ENCODE measurements at regions not wholly inside any gene's neighbourhood (a gene's known extent, or its start where the extent isn't known, plus 50 kb on each side); places are given as distances from the start of the nearest gene placed in this dataset.
A peak's percentile ranks its signal among the peaks of the same experiment; 100 is the strongest.
"Not testable (repeated sequence)": the region's sequence is repeated elsewhere in the genome, so short reads cannot be mapped to it uniquely, and the experiment has no call there.

GRCh38 chrX:5399403-5399802 lies 829.3 kb downstream of the NLGN4X start:
- Mint-ChIP-seq H3K4me3 (no peak overlapping the region), H3K4me1 (no peaks in the 10 kb centered on the region), H3K27ac (no peak overlapping the region), H3K36me3 (no peaks in the 10 kb centered on the region), H3K27me3 (no peaks in the 10 kb centered on the region), H3K9me3 (peaks cover 0 to 2% of the 10 kb centered on the region in 2 donors)
- no peak for DNase-seq
- ATAC-seq (replicated peaks), result no peak

GRCh38 chrX:5397409-5397808 lies 831.3 kb downstream of the NLGN4X start:
- no peaks in the 10 kb centered on the region for H3K27me3 Mint-ChIP-seq
- peaks cover 0 to 2% of the 10 kb centered on the region in 2 donors for H3K9me3 Mint-ChIP-seq
- H3K27ac Mint-ChIP-seq, result no peak overlapping the region
- H3K4me1 Mint-ChIP-seq, result no peaks in the 10 kb centered on the region
- H3K36me3 Mint-ChIP-seq, result no peaks in the 10 kb centered on the region
- no peak overlapping the region for H3K4me3 Mint-ChIP-seq
- DNase-seq, result no peak
- ATAC-seq (replicated peaks), result no peak

GRCh38 chrX:5390376-5390775 lies 838.3 kb downstream of the NLGN4X start:
- Mint-ChIP-seq H3K9me3 (peaks cover 3 to 12% of the 10 kb centered on the region in 2 donors), H3K36me3 (no peaks in the 10 kb centered on the region), H3K27ac (no peak overlapping the region), H3K27me3 (no peaks in the 10 kb centered on the region), H3K4me1 (peaks cover 2 to 4% of the 10 kb centered on the region in 2 donors), H3K4me3 (no peak overlapping the region)
- DNase-seq (no peak), ATAC-seq (replicated peaks) (no peak)

GRCh38 chrX:5388087-5388486 lies 840.6 kb downstream of the NLGN4X start:
- DNase-seq, result no peak
- peaks cover 2 to 12% of the 10 kb centered on the region in 2 donors for H3K9me3 Mint-ChIP-seq
- ATAC-seq (replicated peaks), result peak; percentile 77 to 81
- H3K36me3 Mint-ChIP-seq, result no peaks in the 10 kb centered on the region
- no peak overlapping the region for H3K4me3 Mint-ChIP-seq
- H3K27ac Mint-ChIP-seq, result no peak overlapping the region
- no peaks in the 10 kb centered on the region for H3K27me3 Mint-ChIP-seq
- peaks cover 2 to 4% of the 10 kb centered on the region in 2 donors for H3K4me1 Mint-ChIP-seq

- H3K4me1 Mint-ChIP-seq, result no peaks in the 10 kb centered on the region
- H3K36me3 Mint-ChIP-seq, result no peaks in the 10 kb centered on the region
- no peak for ATAC-seq (replicated peaks)
Observed at GRCh38 chrX:5380426-5380825, 848.2 kb downstream of the NLGN4X start.

GRCh38 chrX:5341902-5342301 lies 886.8 kb downstream of the NLGN4X start:
- Mint-ChIP-seq H3K27ac (no peak overlapping the region), H3K36me3 (no peaks in the 10 kb centered on the region), H3K27me3 (no peaks in the 10 kb centered on the region), H3K4me1 (no peaks in the 10 kb centered on the region), H3K4me3 (no peak overlapping the region), H3K9me3 (no peaks in the 10 kb centered on the region)
- ATAC-seq (replicated peaks), result no peak
- DNase-seq, result no peak

More at GRCh38 chrX:5380426-5380825, 848.2 kb downstream of the NLGN4X start:
- Mint-ChIP-seq H3K4me3 (no peak overlapping the region), H3K27ac (no peak overlapping the region), H3K9me3 (no peaks in the 10 kb centered on the region), H3K27me3 (no peaks in the 10 kb centered on the region)
- DNase-seq, result no peak

- no peak for ATAC-seq (replicated peaks)
- Mint-ChIP-seq H3K4me3 (no peak overlapping the region), H3K9me3 (peaks cover 0 to 4% of the 10 kb centered on the region in 2 donors), H3K27me3 (no peaks in the 10 kb centered on the region), H3K36me3 (no peaks in the 10 kb centered on the region), H3K4me1 (no peaks in the 10 kb centered on the region), H3K27ac (no peak overlapping the region)
- no peak for DNase-seq
Observed at GRCh38 chrX:5337160-5337559, 891.5 kb downstream of the NLGN4X start.

GRCh38 chrX:5324546-5324945 lies 904.1 kb downstream of the NLGN4X start:
- Mint-ChIP-seq H3K27ac (no peak overlapping the region), H3K9me3 (peaks cover 0 to 8% of the 10 kb centered on the region in 2 donors), H3K4me3 (no peak overlapping the region), H3K27me3 (no peaks in the 10 kb centered on the region), H3K36me3 (no peaks in the 10 kb centered on the region), H3K4me1 (no peaks in the 10 kb centered on the region)
- DNase-seq (no peak), ATAC-seq (replicated peaks) (no peak)

- Mint-ChIP-seq H3K4me3 (no peak overlapping the region), H3K4me1 (no peaks in the 10 kb centered on the region), H3K27me3 (no peaks in the 10 kb centered on the region), H3K36me3 (no peaks in the 10 kb centered on the region), H3K9me3 (no peaks in the 10 kb centered on the region), H3K27ac (no peak overlapping the region)
- ATAC-seq (replicated peaks) (no peak), DNase-seq (no peak)
Observed at GRCh38 chrX:5314148-5314547, 914.5 kb downstream of the NLGN4X start.

GRCh38 chrX:5307416-5307815 lies 921.3 kb downstream of the NLGN4X start:
- no peak overlapping the region for H3K4me3 Mint-ChIP-seq
- H3K4me1 Mint-ChIP-seq, result no peaks in the 10 kb centered on the region
- H3K27me3 Mint-ChIP-seq, result no peaks in the 10 kb centered on the region
- DNase-seq (no peak), ATAC-seq (replicated peaks) (no peak)
- H3K9me3 Mint-ChIP-seq, result no peaks in the 10 kb centered on the region
- H3K27ac Mint-ChIP-seq, result no peak overlapping the region
- no peaks in the 10 kb centered on the region for H3K36me3 Mint-ChIP-seq

GRCh38 chrX:5306654-5307121 lies 922.0 kb downstream of the NLGN4X start:
- Mint-ChIP-seq H3K27me3 (no peaks in the 10 kb centered on the region), H3K9me3 (no peaks in the 10 kb centered on the region), H3K4me3 (no peak overlapping the region), H3K36me3 (no peaks in the 10 kb centered on the region), H3K27ac (no peak overlapping the region), H3K4me1 (no peaks in the 10 kb centered on the region)
- ATAC-seq (replicated peaks) (no peak), DNase-seq (no peak)

GRCh38 chrX:5305452-5305851 lies 923.2 kb downstream of the NLGN4X start:
- Mint-ChIP-seq H3K4me1 (no peaks in the 10 kb centered on the region), H3K36me3 (no peaks in the 10 kb centered on the region), H3K27ac (no peak overlapping the region), H3K27me3 (no peaks in the 10 kb centered on the region), H3K9me3 (no peaks in the 10 kb centered on the region), H3K4me3 (no peak overlapping the region)
- DNase-seq (no peak), ATAC-seq (replicated peaks) (no peak)

GRCh38 chrX:5295004-5295403 lies 933.7 kb downstream of the NLGN4X start:
- ATAC-seq (replicated peaks), result no peak

GRCh38 chrX:5290635-5291034 lies 938.0 kb downstream of the NLGN4X start:
- DNase-seq, result no peak
- Mint-ChIP-seq H3K4me3 (no peak overlapping the region), H3K9me3 (peaks cover 6 to 9% of the 10 kb centered on the region in 2 donors), H3K36me3 (no peaks in the 10 kb centered on the region), H3K27me3 (no peaks in the 10 kb centered on the region), H3K27ac (no peak overlapping the region), H3K4me1 (no peaks in the 10 kb centered on the region)
- no peak for ATAC-seq (replicated peaks)

More at GRCh38 chrX:5295004-5295403, 933.7 kb downstream of the NLGN4X start:
- DNase-seq, result no peak
- Mint-ChIP-seq H3K27ac (no peak overlapping the region), H3K9me3 (peaks cover 3% of the 10 kb centered on the region in 2 donors), H3K4me3 (no peak overlapping the region), H3K4me1 (no peaks in the 10 kb centered on the region), H3K27me3 (no peaks in the 10 kb centered on the region), H3K36me3 (no peaks in the 10 kb centered on the region)

- DNase-seq; H3K27me3 Mint-ChIP-seq; H3K27ac Mint-ChIP-seq; H3K9me3 Mint-ChIP-seq; H3K4me1 Mint-ChIP-seq; H3K36me3 Mint-ChIP-seq; ATAC-seq (replicated peaks); H3K4me3 Mint-ChIP-seq: not testable (repeated sequence)
Observed at GRCh38 chrX:5289949-5290348, 938.7 kb downstream of the NLGN4X start.

GRCh38 chrX:5278908-5279307 lies 949.8 kb downstream of the NLGN4X start:
- Mint-ChIP-seq H3K9me3 (peaks cover 3 to 7% of the 10 kb centered on the region in 2 donors), H3K27ac (no peak overlapping the region), H3K4me3 (no peak overlapping the region), H3K36me3 (no peaks in the 10 kb centered on the region), H3K27me3 (no peaks in the 10 kb centered on the region), H3K4me1 (no peaks in the 10 kb centered on the region)
- ATAC-seq (replicated peaks), result no peak
- DNase-seq, result no peak
